HEK293 (cell line): ENCODE measurements at regions not wholly inside any gene's neighbourhood (a gene's known extent, or its start where the extent isn't known, plus 50 kb on each side); places are given as distances from the start of the nearest gene placed in this dataset.

Experiments
- CTCF ChIA-PET: fragments of 350-600 bp; formaldehyde crosslinking; extraction: SDS; loops from one replicate; lab custom pipeline; 2021; ENCODE audit warnings: antibody characterized with exemption; lab: Yijun Ruan, JAX
- POLR2A ChIA-PET: fragments of 300-600 bp; formaldehyde crosslinking; extraction: SDS; loops from one replicate; lab custom pipeline; 2020; ENCODE audit warnings: antibody characterized with exemption, inconsistent platforms; lab: Yijun Ruan, JAX
- H3K27ac ChIP-seq: fragments of 200-500 bp; sonication (Bioruptor generic); 2 replicates; pipeline ENCODE4 v1.5.1; 2014; ENCODE audit warnings: low read depth, low read length, control low read depth, inconsistent platforms; ENCODE audit errors: extremely low read depth
- H3K36me3 ChIP-seq, 2 experiments: fragments of 200-500 bp in 1 of 2; sonication (Bioruptor generic) in 1 of 2; 1 replicate in 1 of 2; 2 replicates in 1 of 2; pipeline ENCODE4 v1.5.1; 2014 to 2017; ENCODE audit warnings: inconsistent platforms in 2 of 2, low read length in 2 of 2; ENCODE audit not compliant: control insufficient read depth in 2 of 2, insufficient read depth in 1 of 2
- H3K4me1 ChIP-seq: fragments of 200-500 bp; sonication (Bioruptor generic); 2 replicates; pipeline ENCODE4 v1.5.1; 2014; ENCODE audit warnings: mild to moderate bottlenecking, low read length, inconsistent platforms; ENCODE audit not compliant: control insufficient read depth, insufficient read depth
- H3K4me3 ChIP-seq: 2 replicates; pipeline ENCODE4 v1.5.1; 2011; ENCODE audit warnings: low read depth, mild to moderate bottlenecking, control low read depth, low read length, moderate library complexity
- H3K9me3 ChIP-seq: fragments of 200-500 bp; sonication (Bioruptor generic); 2 replicates; pipeline ENCODE4 v1.5.1; 2014; ENCODE audit warnings: low read depth, low read length, inconsistent platforms; ENCODE audit not compliant: control insufficient read depth, insufficient read depth
- EGR2 ChIP-seq: fragments of 450-650 bp; formaldehyde crosslinking; IDR thresholded peaks from 2 replicates; pipeline ENCODE4 v1.5.1; 2016; ENCODE audit warnings: low read depth, missing biosample characterization, missing genetic modification characterization
- ZBTB1 ChIP-seq: fragments of 450-650 bp; formaldehyde crosslinking; IDR thresholded peaks from 2 replicates; pipeline ENCODE4 v1.5.1; 2016; ENCODE audit warnings: missing biosample characterization, missing genetic modification characterization
- ZNF10 ChIP-seq: fragments of 450-650 bp; formaldehyde crosslinking; IDR thresholded peaks from 2 replicates; pipeline ENCODE4 v1.5.1; 2017; ENCODE audit warnings: missing biosample characterization, missing genetic modification characterization
- ZNF16 ChIP-seq: fragments of 450-650 bp; formaldehyde crosslinking; IDR thresholded peaks from 2 replicates; pipeline ENCODE4 v1.5.1; 2016; ENCODE audit warnings: low read depth, missing biosample characterization, missing genetic modification characterization
- ZNF169 ChIP-seq: fragments of 450-650 bp; formaldehyde crosslinking; IDR thresholded peaks from 2 replicates; pipeline ENCODE4 v1.5.1; 2016; ENCODE audit warnings: missing biosample characterization, missing genetic modification characterization
- ZNF266 ChIP-seq: fragments of 450-650 bp; formaldehyde crosslinking; IDR thresholded peaks from 2 replicates; pipeline ENCODE4 v1.5.1; 2016; ENCODE audit warnings: missing biosample characterization, missing genetic modification characterization, low read depth
- ZNF274 ChIP-seq, 2 experiments: fragments of 200-500 bp in 1 of 2; fragments of 450-650 bp in 1 of 2; sonication (Bioruptor generic) in 1 of 2; formaldehyde crosslinking in 1 of 2; IDR thresholded peaks; 2 replicates each; pipeline versions ENCODE4 v1.5.1 to v1.6.1; 2014 to 2016; ENCODE audit warnings: borderline replicate concordance in 1 of 2, inconsistent platforms in 1 of 2, low read length in 1 of 2, missing biosample characterization in 1 of 2, missing genetic modification characterization in 1 of 2
- ZNF341 ChIP-seq: fragments of 450-650 bp; formaldehyde crosslinking; IDR thresholded peaks from 2 replicates; pipeline ENCODE4; 2016; ENCODE audit warnings: low read depth, missing biosample characterization, missing genetic modification characterization
- ZNF510 ChIP-seq: fragments of 450-650 bp; formaldehyde crosslinking; IDR thresholded peaks from 2 replicates; pipeline ENCODE4 v1.5.1; 2018; ENCODE audit warnings: mild to moderate bottlenecking, missing genetic modification characterization, missing biosample characterization; ENCODE audit not compliant: insufficient replicate concordance
- ZNF530 ChIP-seq: fragments of 450-650 bp; formaldehyde crosslinking; IDR thresholded peaks from 2 replicates; pipeline ENCODE4 v1.5.1; 2016; ENCODE audit warnings: low read depth, missing biosample characterization, missing genetic modification characterization
- ZNF664 ChIP-seq: fragments of 450-650 bp; formaldehyde crosslinking; IDR thresholded peaks from 2 replicates; pipeline ENCODE4 v1.5.1; 2016; ENCODE audit warnings: missing biosample characterization, missing genetic modification characterization
- ZNF768 ChIP-seq: fragments of 450-650 bp; formaldehyde crosslinking; IDR thresholded peaks from 2 replicates; pipeline ENCODE4 v1.5.1; 2018; ENCODE audit warnings: missing biosample characterization, mild to moderate bottlenecking, missing genetic modification characterization
- ZNF791 ChIP-seq: fragments of 450-650 bp; formaldehyde crosslinking; IDR thresholded peaks from 2 replicates; pipeline ENCODE4 v1.5.1; 2016; ENCODE audit warnings: missing biosample characterization, missing genetic modification characterization
- ZSCAN23 ChIP-seq: fragments of 450-650 bp; formaldehyde crosslinking; IDR thresholded peaks from 2 replicates; pipeline ENCODE4 v1.5.1; 2016; ENCODE audit warnings: missing biosample characterization, missing genetic modification characterization
- TF ChIP-seq, protein P1 (sequence below): fragments of 450-650 bp; formaldehyde crosslinking; conservative IDR thresholded peaks from 2 replicates; pipeline ENCODE4 v1.5.1; 2016; ENCODE audit warnings: low read depth, missing biosample characterization, missing genetic modification characterization
- TF ChIP-seq, protein P2 (sequence below): fragments of 450-650 bp; formaldehyde crosslinking; IDR thresholded peaks from 2 replicates; pipeline ENCODE4 v1.5.1; 2017; ENCODE audit warnings: missing biosample characterization, missing genetic modification characterization
- TF ChIP-seq, protein P3 (sequence below): fragments of 450-650 bp; formaldehyde crosslinking; IDR thresholded peaks from 2 replicates; pipeline ENCODE4 v1.5.1; 2016; ENCODE audit warnings: missing biosample characterization, missing genetic modification characterization, low read depth
- TF ChIP-seq, protein P4 (sequence below): fragments of 450-650 bp; formaldehyde crosslinking; IDR thresholded peaks from 2 replicates; pipeline ENCODE4; 2016; ENCODE audit warnings: missing biosample characterization, missing genetic modification characterization
- TF ChIP-seq, protein P5 (sequence below): fragments of 450-650 bp; formaldehyde crosslinking; IDR thresholded peaks from 2 replicates; pipeline ENCODE4 v1.5.1; 2017; ENCODE audit warnings: missing biosample characterization, missing genetic modification characterization
- TF ChIP-seq, protein P6 (sequence below): fragments of 450-650 bp; formaldehyde crosslinking; IDR thresholded peaks from 2 replicates; pipeline ENCODE4 v1.5.1; 2016; ENCODE audit warnings: missing biosample characterization, missing genetic modification characterization, borderline replicate concordance
- TF ChIP-seq, protein P7 (sequence below): fragments of 450-650 bp; formaldehyde crosslinking; IDR thresholded peaks from 2 replicates; pipeline ENCODE4 v1.5.1; 2016; ENCODE audit warnings: missing biosample characterization, missing genetic modification characterization

DNA sequence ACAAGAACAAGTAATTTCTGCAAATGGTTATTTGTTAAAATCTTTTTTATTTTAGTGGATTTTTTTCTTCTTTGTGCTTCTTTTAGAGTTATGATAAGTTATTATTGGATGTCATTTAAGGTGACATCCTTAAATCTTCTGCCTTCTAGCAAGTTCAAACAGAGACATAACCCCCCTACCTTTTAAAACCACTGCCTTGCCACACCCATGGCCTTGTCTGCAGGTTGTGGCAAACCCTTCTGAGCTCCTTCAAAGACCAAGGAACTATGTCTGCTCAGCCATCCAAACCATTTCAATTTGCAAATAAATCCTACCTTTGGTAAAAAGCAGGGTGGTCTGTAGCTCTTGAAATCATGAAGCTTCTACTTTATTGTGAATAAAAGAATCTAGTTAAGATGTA lies 241.6 kb downstream of the FAM76B start (continued):
- TF ChIP-seq, protein P1, sequence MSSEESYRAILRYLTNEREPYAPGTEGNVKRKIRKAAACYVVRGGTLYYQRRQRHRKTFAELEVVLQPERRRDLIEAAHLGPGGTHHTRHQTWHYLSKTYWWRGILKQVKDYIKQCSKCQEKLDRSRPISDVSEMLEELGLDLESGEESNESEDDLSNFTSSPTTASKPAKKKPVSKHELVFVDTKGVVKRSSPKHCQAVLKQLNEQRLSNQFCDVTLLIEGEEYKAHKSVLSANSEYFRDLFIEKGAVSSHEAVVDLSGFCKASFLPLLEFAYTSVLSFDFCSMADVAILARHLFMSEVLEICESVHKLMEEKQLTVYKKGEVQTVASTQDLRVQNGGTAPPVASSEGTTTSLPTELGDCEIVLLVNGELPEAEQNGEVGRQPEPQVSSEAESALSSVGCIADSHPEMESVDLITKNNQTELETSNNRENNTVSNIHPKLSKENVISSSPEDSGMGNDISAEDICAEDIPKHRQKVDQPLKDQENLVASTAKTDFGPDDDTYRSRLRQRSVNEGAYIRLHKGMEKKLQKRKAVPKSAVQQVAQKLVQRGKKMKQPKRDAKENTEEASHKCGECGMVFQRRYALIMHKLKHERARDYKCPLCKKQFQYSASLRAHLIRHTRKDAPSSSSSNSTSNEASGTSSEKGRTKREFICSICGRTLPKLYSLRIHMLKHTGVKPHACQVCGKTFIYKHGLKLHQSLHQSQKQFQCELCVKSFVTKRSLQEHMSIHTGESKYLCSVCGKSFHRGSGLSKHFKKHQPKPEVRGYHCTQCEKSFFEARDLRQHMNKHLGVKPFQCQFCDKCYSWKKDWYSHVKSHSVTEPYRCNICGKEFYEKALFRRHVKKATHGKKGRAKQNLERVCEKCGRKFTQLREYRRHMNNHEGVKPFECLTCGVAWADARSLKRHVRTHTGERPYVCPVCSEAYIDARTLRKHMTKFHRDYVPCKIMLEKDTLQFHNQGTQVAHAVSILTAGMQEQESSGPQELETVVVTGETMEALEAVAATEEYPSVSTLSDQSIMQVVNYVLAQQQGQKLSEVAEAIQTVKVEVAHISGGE, result no peak
- TF ChIP-seq, protein P2, sequence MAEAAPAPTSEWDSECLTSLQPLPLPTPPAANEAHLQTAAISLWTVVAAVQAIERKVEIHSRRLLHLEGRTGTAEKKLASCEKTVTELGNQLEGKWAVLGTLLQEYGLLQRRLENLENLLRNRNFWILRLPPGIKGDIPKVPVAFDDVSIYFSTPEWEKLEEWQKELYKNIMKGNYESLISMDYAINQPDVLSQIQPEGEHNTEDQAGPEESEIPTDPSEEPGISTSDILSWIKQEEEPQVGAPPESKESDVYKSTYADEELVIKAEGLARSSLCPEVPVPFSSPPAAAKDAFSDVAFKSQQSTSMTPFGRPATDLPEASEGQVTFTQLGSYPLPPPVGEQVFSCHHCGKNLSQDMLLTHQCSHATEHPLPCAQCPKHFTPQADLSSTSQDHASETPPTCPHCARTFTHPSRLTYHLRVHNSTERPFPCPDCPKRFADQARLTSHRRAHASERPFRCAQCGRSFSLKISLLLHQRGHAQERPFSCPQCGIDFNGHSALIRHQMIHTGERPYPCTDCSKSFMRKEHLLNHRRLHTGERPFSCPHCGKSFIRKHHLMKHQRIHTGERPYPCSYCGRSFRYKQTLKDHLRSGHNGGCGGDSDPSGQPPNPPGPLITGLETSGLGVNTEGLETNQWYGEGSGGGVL (tag by site-specific recombination), result no peak
- TF ChIP-seq ZNF274 (IDR thresholded peaks at IDR 0.05; ENCODE audit: low read length) (no peak), ZNF274 (tag by site-specific recombination; IDR thresholded peaks at IDR 0.05; ENCODE audit: borderline replicate concordance) (no peak), ZNF169 (tag by site-specific recombination) (no peak), ZNF768 (tag by site-specific recombination) (no peak), ZNF530 (no peak), EGR2 (tag by site-specific recombination) (no peak)
- TF ChIP-seq, protein P3, sequence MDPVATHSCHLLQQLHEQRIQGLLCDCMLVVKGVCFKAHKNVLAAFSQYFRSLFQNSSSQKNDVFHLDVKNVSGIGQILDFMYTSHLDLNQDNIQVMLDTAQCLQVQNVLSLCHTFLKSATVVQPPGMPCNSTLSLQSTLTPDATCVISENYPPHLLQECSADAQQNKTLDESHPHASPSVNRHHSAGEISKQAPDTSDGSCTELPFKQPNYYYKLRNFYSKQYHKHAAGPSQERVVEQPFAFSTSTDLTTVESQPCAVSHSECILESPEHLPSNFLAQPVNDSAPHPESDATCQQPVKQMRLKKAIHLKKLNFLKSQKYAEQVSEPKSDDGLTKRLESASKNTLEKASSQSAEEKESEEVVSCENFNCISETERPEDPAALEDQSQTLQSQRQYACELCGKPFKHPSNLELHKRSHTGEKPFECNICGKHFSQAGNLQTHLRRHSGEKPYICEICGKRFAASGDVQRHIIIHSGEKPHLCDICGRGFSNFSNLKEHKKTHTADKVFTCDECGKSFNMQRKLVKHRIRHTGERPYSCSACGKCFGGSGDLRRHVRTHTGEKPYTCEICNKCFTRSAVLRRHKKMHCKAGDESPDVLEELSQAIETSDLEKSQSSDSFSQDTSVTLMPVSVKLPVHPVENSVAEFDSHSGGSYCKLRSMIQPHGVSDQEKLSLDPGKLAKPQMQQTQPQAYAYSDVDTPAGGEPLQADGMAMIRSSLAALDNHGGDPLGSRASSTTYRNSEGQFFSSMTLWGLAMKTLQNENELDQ (tag by site-specific recombination), result no peak
- TF ChIP-seq, protein P4, sequence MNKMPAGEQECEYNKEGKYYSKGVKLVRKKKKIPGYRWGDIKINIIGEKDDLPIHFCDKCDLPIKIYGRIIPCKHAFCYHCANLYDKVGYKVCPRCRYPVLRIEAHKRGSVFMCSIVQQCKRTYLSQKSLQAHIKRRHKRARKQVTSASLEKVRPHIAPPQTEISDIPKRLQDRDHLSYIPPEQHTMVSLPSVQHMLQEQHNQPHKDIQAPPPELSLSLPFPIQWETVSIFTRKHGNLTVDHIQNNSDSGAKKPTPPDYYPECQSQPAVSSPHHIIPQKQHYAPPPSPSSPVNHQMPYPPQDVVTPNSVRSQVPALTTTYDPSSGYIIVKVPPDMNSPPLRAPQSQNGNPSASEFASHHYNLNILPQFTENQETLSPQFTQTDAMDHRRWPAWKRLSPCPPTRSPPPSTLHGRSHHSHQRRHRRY (tag by site-specific recombination), result no peak

DNA sequence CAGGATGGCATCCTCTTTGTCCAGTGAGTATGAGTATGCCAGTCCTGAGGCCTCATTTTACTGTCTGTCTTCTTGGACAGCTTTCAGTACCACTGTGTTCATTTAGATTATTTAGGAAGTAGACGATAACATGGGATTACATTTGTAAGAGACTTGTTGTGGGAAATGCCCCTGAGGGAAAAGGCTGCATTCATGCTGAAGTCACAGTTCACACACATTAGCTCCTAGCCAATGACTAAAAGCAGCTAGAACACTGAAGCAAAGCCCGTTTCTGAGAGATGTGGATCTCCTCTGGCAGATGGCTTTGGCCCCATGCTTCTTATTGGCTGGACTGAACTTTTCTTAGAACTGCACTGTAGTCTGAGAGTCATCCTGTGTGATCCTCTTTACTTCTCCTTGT lies 242.4 kb downstream of the FAM76B start:
- Histone ChIP-seq H3K4me1 (no peaks in the 10 kb centered on the region), H3K4me3 (no peak overlapping the region), H3K9me3 (no peaks in the 10 kb centered on the region), H3K27ac (no peak overlapping the region), H3K36me3 (no peaks in the 10 kb centered on the region)
- ChIA-PET CTCF (interaction anchor here (0.6 to 0.9 kb wide), 3 partner anchors 11 to 474 kb away, joined by 3 read pairs; no protein-coding TSS in a partner anchor), POLR2A (no interaction called here)
- TF ChIP-seq ZNF341 (tag by site-specific recombination) (no peak), ZNF510 (tag by site-specific recombination) (no peak), ZNF10 (tag by site-specific recombination) (no peak), ZBTB1 (tag by site-specific recombination) (no peak), ZNF16 (no peak), ZSCAN23 (tag by site-specific recombination) (no peak), ZNF664 (tag by site-specific recombination) (no peak), ZNF791 (no peak), ZNF266 (no peak)
- TF ChIP-seq, protein P5, sequence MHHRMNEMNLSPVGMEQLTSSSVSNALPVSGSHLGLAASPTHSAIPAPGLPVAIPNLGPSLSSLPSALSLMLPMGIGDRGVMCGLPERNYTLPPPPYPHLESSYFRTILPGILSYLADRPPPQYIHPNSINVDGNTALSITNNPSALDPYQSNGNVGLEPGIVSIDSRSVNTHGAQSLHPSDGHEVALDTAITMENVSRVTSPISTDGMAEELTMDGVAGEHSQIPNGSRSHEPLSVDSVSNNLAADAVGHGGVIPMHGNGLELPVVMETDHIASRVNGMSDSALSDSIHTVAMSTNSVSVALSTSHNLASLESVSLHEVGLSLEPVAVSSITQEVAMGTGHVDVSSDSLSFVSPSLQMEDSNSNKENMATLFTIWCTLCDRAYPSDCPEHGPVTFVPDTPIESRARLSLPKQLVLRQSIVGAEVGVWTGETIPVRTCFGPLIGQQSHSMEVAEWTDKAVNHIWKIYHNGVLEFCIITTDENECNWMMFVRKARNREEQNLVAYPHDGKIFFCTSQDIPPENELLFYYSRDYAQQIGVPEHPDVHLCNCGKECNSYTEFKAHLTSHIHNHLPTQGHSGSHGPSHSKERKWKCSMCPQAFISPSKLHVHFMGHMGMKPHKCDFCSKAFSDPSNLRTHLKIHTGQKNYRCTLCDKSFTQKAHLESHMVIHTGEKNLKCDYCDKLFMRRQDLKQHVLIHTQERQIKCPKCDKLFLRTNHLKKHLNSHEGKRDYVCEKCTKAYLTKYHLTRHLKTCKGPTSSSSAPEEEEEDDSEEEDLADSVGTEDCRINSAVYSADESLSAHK, result no peak
- TF ChIP-seq, protein P6, sequence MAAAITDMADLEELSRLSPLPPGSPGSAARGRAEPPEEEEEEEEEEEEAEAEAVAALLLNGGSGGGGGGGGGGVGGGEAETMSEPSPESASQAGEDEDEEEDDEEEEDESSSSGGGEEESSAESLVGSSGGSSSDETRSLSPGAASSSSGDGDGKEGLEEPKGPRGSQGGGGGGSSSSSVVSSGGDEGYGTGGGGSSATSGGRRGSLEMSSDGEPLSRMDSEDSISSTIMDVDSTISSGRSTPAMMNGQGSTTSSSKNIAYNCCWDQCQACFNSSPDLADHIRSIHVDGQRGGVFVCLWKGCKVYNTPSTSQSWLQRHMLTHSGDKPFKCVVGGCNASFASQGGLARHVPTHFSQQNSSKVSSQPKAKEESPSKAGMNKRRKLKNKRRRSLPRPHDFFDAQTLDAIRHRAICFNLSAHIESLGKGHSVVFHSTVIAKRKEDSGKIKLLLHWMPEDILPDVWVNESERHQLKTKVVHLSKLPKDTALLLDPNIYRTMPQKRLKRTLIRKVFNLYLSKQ (tag by site-specific recombination), result no peak
- TF ChIP-seq, protein P7, sequence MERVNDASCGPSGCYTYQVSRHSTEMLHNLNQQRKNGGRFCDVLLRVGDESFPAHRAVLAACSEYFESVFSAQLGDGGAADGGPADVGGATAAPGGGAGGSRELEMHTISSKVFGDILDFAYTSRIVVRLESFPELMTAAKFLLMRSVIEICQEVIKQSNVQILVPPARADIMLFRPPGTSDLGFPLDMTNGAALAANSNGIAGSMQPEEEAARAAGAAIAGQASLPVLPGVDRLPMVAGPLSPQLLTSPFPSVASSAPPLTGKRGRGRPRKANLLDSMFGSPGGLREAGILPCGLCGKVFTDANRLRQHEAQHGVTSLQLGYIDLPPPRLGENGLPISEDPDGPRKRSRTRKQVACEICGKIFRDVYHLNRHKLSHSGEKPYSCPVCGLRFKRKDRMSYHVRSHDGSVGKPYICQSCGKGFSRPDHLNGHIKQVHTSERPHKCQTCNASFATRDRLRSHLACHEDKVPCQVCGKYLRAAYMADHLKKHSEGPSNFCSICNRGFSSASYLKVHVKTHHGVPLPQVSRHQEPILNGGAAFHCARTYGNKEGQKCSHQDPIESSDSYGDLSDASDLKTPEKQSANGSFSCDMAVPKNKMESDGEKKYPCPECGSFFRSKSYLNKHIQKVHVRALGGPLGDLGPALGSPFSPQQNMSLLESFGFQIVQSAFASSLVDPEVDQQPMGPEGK (tag by site-specific recombination), result no peak
